ENCODE measurements at regions not wholly inside any gene's neighbourhood (a gene's known extent, or its start where the extent isn't known, plus 50 kb on each side); places are given as distances from the start of the nearest gene placed in this dataset.

DNA sequence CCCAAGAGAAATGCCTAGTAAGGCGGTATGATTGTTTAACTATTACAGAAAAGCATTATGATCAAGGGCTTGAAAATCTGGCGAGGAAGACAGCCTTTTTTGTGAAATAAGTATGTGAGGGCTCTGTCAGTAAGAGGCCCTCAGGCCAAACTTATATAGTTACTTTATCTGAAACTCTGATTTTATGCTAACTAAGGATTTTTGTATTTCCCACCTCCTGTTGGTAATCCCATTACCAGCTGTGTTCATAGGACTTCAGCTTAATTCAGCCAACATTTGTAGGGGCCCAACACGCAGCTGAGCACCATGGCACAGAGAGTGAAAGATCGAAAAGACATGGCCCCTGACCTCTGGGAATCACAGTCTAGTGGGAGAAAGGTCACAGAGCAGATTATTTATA is 318.3 kb upstream of the WWC1 start:
- Histone ChIP-seq H3K36me3 (ENCODE audit: low read depth) (peaks cover 23% of the 10 kb centered on the region), H3F3A (ENCODE audit: insufficient read depth) (peaks cover 14% of the 10 kb centered on the region), H2AFZ (no peak overlapping the region), H3K27me3 (replicated peaks; ENCODE audit: insufficient read depth) (no peaks in the 10 kb centered on the region), H3K4me1 (ENCODE audit: insufficient read depth) (peaks cover 15% of the 10 kb centered on the region), H3K79me2 (ENCODE audit: insufficient read depth) (peaks cover 18% of the 10 kb centered on the region), H3K27ac (no peak overlapping the region), H3K4me3 (no peak overlapping the region), H3K9ac (no peak overlapping the region), H3K4me2 (ENCODE audit: unreplicated experiment) (no peak overlapping the region), H3K9me2 (ENCODE audit: insufficient read depth) (no peaks in the 10 kb centered on the region), H4K20me1 (ENCODE audit: insufficient read depth) (no peaks in the 10 kb centered on the region), H3K9me3 (ENCODE audit: low read depth) (no peaks in the 10 kb centered on the region)
- in situ Hi-C loops (cut with MboI) = no loop called here
- WGBS, 2 experiments (ENCODE audit: low coverage in 1 of 2, low lambda C conversion rate in 2 of 2, missing lambda C conversion rate in 2 of 2) = 88 to 89% methylated on average over 4 of the region's 4 CpGs
- DNase-seq = no peak
- no peak for TF ChIP-seq EZH2phosphoT487 (IDR thresholded peaks at IDR 0.05; ENCODE audit: insufficient read depth, low read depth)
- TF ChIP-seq EZH2 (IDR thresholded peaks at IDR 0.05; ENCODE audit: insufficient read depth, poor library complexity, severe bottlenecking) = no peak

DNA sequence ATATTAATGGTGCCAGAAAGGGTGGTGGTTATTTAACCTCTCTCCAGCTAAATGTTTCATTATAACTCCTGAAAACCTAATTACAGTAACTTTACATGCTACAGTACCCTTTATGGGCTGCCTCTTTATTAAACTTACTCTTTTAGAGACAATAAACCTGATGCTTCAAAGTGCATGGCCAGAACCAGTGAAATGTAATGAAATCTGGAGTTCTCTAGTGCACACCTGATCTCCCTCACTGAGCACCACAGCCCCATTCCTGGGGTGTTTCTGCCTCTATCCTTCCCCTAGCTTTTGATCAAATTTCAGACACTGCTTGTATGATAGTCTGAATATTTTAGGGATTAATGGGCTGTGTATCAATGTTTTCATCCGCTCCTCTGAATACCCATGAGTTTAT is 306.5 kb upstream of the WWC1 start:
- Histone ChIP-seq H3K36me3 (ENCODE audit: low read depth) (no peaks in the 10 kb centered on the region), H3K9me2 (ENCODE audit: insufficient read depth) (no peaks in the 10 kb centered on the region), H3K79me2 (ENCODE audit: insufficient read depth) (peaks cover 4% of the 10 kb centered on the region; the same call in 1 of the 2 replicates), H3K4me2 (ENCODE audit: unreplicated experiment) (no peak overlapping the region), H3K27me3 (replicated peaks; ENCODE audit: insufficient read depth) (no peaks in the 10 kb centered on the region), H3F3A (ENCODE audit: insufficient read depth) (no peaks in the 10 kb centered on the region; the same call in 1 of the 2 replicates), H2AFZ (no peak overlapping the region), H3K9me3 (ENCODE audit: low read depth) (no peaks in the 10 kb centered on the region), H3K4me3 (no peak overlapping the region), H4K20me1 (ENCODE audit: insufficient read depth) (no peaks in the 10 kb centered on the region), H3K9ac (no peak overlapping the region), H3K27ac (no peak overlapping the region), H3K4me1 (ENCODE audit: insufficient read depth) (no peaks in the 10 kb centered on the region)
- DNase-seq = no peak
- TF ChIP-seq EZH2 (IDR thresholded peaks at IDR 0.05; ENCODE audit: insufficient read depth, poor library complexity, severe bottlenecking) (no peak), EZH2phosphoT487 (IDR thresholded peaks at IDR 0.05; ENCODE audit: insufficient read depth, low read depth) (no peak)
- 84 to 89% methylated on average over 1 of the region's 1 CpG for WGBS, 2 experiments (ENCODE audit: low coverage in 1 of 2, low lambda C conversion rate in 2 of 2, missing lambda C conversion rate in 2 of 2)
- in situ Hi-C loops (cut with MboI) = no loop called here

DNA sequence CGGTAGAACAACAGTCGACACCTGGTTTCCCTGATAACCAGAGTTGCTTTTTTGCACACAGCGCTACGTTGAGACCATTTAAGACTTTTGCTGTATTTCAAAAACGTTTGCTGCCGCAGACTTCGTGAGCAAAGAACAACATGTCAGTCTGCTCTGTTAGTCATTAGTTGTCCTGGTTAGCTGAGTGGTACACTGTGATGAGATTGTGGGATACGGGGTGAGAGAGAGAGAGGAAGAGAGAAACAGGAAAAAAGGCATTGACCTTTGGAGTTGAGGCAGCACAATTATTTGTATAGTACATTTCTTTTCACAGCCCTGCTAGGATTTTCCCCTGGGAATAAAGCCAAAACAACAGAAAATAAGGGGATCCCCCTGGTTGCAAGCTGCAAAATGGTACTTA is 306.1 kb upstream of the WWC1 start:
- Histone ChIP-seq H4K20me1 (ENCODE audit: insufficient read depth) (no peaks in the 10 kb centered on the region), H3K27me3 (replicated peaks; ENCODE audit: insufficient read depth) (no peaks in the 10 kb centered on the region), H3K9me3 (ENCODE audit: low read depth) (no peaks in the 10 kb centered on the region), H3K9me2 (ENCODE audit: insufficient read depth) (no peaks in the 10 kb centered on the region), H3F3A (ENCODE audit: insufficient read depth) (no peaks in the 10 kb centered on the region; the same call in 1 of the 2 replicates), H3K79me2 (ENCODE audit: insufficient read depth) (peaks cover 4% of the 10 kb centered on the region; the same call in 1 of the 2 replicates), H3K4me1 (ENCODE audit: insufficient read depth) (no peaks in the 10 kb centered on the region), H3K36me3 (ENCODE audit: low read depth) (no peaks in the 10 kb centered on the region), H3K4me3 (no peak overlapping the region), H3K27ac (no peak overlapping the region), H3K4me2 (ENCODE audit: unreplicated experiment) (no peak overlapping the region), H2AFZ (no peak overlapping the region), H3K9ac (no peak overlapping the region)
- in situ Hi-C loops (cut with MboI) = no loop called here
- TF ChIP-seq EZH2phosphoT487 (IDR thresholded peaks at IDR 0.05; ENCODE audit: insufficient read depth, low read depth) (no peak), EZH2 (IDR thresholded peaks at IDR 0.05; ENCODE audit: insufficient read depth, poor library complexity, severe bottlenecking) (no peak)
- DNase-seq = no peak
- 68 to 73% methylated on average over 8 of the region's 8 CpGs for WGBS, 2 experiments (ENCODE audit: low coverage in 1 of 2, low lambda C conversion rate in 2 of 2, missing lambda C conversion rate in 2 of 2)

DNA sequence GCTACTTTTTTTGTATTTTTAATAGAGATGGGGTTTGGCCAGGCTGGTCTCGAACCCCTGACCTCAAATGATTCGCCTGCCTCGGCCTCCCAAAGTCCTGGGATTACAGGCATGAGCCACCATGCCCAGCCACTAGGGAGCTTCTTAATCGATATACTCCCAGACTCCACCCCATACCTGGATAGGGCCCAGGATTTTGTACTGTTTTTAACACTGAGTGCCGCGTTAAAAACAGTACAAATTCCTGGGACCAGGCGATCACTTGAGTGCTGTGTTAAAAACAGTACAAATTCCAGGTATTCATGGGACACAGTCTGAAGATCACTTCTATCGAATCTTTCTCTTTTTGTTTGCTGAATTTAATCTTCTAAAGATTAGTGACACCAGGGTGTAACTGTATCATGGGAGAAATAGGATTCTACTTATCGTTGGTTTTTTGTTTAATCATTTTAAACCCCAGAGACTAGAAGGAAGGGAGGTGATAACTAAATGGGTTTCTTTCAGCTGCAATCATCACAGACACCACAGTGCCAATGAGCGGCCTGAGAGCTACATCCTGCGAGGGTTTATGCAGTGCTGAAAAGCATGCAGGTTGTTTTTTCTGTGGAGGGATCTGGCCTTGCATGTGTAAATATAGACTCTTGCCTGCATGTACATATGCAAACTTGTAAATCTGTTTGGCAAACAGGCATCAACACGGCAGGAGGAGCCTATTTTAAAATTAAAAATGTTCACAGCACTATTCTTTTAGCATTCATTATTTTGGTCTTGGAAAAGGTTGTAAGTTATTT is 303.8 kb upstream of the WWC1 start:
- peaks cover 3% of the 10 kb centered on the region; the same call in 1 of the 2 replicates for H3K36me3 ChIP-seq (ENCODE audit: low read depth)
- no peaks in the 10 kb centered on the region for H3K9me3 ChIP-seq (ENCODE audit: low read depth)
- TF ChIP-seq EZH2 (IDR thresholded peaks at IDR 0.05; ENCODE audit: insufficient read depth, poor library complexity, severe bottlenecking) (no peak), EZH2phosphoT487 (IDR thresholded peaks at IDR 0.05; ENCODE audit: insufficient read depth, low read depth) (no peak)
- 73 to 78% methylated on average over 12 of the region's 12 CpGs for WGBS, 2 experiments (ENCODE audit: low coverage in 1 of 2, low lambda C conversion rate in 2 of 2, missing lambda C conversion rate in 2 of 2)
- peaks cover 4% of the 10 kb centered on the region; the same call in 1 of the 2 replicates for H3K79me2 ChIP-seq (ENCODE audit: insufficient read depth)
- H2AFZ ChIP-seq = no peak overlapping the region
- no peaks in the 10 kb centered on the region for H3K4me1 ChIP-seq (ENCODE audit: insufficient read depth)
- H4K20me1 ChIP-seq (ENCODE audit: insufficient read depth) = no peaks in the 10 kb centered on the region
- no peaks in the 10 kb centered on the region for H3K27me3 ChIP-seq (replicated peaks; ENCODE audit: insufficient read depth)
- no peak overlapping the region for H3K4me2 ChIP-seq (ENCODE audit: unreplicated experiment)
- H3K27ac ChIP-seq = no peak overlapping the region
- no peak for DNase-seq
- no peaks in the 10 kb centered on the region for H3K9me2 ChIP-seq (ENCODE audit: insufficient read depth)
- no peak overlapping the region for H3K4me3 ChIP-seq
- in situ Hi-C loops (cut with MboI) = no loop called here
- no peak overlapping the region for H3K9ac ChIP-seq
- no peaks in the 10 kb centered on the region; the same call in 1 of the 2 replicates for H3F3A ChIP-seq (ENCODE audit: insufficient read depth)
